C4-2B (cell line): ENCODE measurements at regions not wholly inside any gene's neighbourhood (a gene's known extent, or its start where the extent isn't known, plus 50 kb on each side); places are given as distances from the start of the nearest gene placed in this dataset.

Source experiments
- ZFX ChIP-seq: fragments of 450-650 bp; IDR thresholded peaks from 2 replicates; pipeline ENCODE4 v1.6.1; 2017
- TF ChIP-seq, protein P1 (sequence below): fragments of 450-650 bp; conservative IDR thresholded peaks from 2 replicates; pipeline ENCODE4 v1.5.1; 2017; ENCODE audit warnings: mild to moderate bottlenecking

DNA sequence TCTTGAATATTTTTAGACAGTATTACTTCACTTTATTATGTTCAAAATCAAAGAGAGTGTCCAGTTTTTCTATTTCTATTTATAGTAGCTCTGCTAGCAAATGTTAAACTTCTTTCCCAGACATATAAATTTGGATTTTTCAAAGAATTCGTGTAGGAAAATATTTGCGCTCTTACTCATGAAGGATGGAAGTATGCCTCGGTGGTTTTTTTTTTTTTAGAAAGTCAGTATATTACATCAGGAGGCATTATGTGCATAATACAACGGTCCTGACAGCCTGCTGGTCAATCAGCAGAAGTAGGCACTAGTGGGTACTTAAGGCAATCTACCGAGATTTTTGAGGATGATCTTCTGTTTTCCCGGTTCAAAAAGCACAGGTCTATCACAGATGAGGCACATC, 249.3 kb downstream of the TBX18 start:
- TF ChIP-seq, protein P1, sequence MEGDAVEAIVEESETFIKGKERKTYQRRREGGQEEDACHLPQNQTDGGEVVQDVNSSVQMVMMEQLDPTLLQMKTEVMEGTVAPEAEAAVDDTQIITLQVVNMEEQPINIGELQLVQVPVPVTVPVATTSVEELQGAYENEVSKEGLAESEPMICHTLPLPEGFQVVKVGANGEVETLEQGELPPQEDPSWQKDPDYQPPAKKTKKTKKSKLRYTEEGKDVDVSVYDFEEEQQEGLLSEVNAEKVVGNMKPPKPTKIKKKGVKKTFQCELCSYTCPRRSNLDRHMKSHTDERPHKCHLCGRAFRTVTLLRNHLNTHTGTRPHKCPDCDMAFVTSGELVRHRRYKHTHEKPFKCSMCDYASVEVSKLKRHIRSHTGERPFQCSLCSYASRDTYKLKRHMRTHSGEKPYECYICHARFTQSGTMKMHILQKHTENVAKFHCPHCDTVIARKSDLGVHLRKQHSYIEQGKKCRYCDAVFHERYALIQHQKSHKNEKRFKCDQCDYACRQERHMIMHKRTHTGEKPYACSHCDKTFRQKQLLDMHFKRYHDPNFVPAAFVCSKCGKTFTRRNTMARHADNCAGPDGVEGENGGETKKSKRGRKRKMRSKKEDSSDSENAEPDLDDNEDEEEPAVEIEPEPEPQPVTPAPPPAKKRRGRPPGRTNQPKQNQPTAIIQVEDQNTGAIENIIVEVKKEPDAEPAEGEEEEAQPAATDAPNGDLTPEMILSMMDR = no peak
- TF ChIP-seq ZFX = no peak
